Brain pericyte (primary cell): ENCODE measurements at regions not wholly inside any gene's neighbourhood (a gene's known extent, or its start where the extent isn't known, plus 50 kb on each side); places are given as distances from the start of the nearest gene placed in this dataset.

Source experiments
- DNase-seq: peaks from one replicate; pipeline ENCODE4 v3.0.0-alpha.2; 2012; ENCODE audit warnings: low read depth, low spot score

GRCh38 chr3:102747611-102748010 lies 312.8 kb downstream of the ZPLD1 start:
- DNase-seq, result no peak

GRCh38 chr3:102748646-102749045 lies 313.8 kb downstream of the ZPLD1 start:
- no peak for DNase-seq

GRCh38 chr3:102750322-102750721 lies 315.5 kb downstream of the ZPLD1 start:
- no peak for DNase-seq

GRCh38 chr3:102753901-102754300 lies 319.1 kb downstream of the ZPLD1 start:
- DNase-seq, result no peak

GRCh38 chr3:102756706-102757105 lies 321.9 kb downstream of the ZPLD1 start:
- DNase-seq, result no peak

- DNase-seq, result no peak
Observed at GRCh38 chr3:102757950-102758349, 323.1 kb downstream of the ZPLD1 start.

- DNase-seq, result no peak
Observed at GRCh38 chr3:102761766-102762165, 327.0 kb downstream of the ZPLD1 start.

GRCh38 chr3:102790747-102791325 lies 356.0 kb downstream of the ZPLD1 start:
- no peak for DNase-seq

GRCh38 chr3:102791641-102792589 lies 357.1 kb downstream of the ZPLD1 start:
- no peak for DNase-seq

- no peak for DNase-seq
Observed at GRCh38 chr3:102796804-102797203, 362.0 kb downstream of the ZPLD1 start.

- no peak for DNase-seq
Observed at GRCh38 chr3:102802819-102803420, 368.1 kb downstream of the ZPLD1 start.

- no peak for DNase-seq
Observed at GRCh38 chr3:102810937-102811336, 376.1 kb downstream of the ZPLD1 start.

- no peak for DNase-seq
Observed at GRCh38 chr3:102826636-102827035, 391.8 kb downstream of the ZPLD1 start.

GRCh38 chr3:102827386-102827785 lies 392.6 kb downstream of the ZPLD1 start:
- no peak for DNase-seq

GRCh38 chr3:102830415-102830814 lies 395.6 kb downstream of the ZPLD1 start:
- no peak for DNase-seq

- no peak for DNase-seq
Observed at GRCh38 chr3:102841866-102842265, 407.1 kb downstream of the ZPLD1 start.

- no peak for DNase-seq
Observed at GRCh38 chr3:102866845-102867244, 432.0 kb downstream of the ZPLD1 start.

- DNase-seq, result no peak
Observed at GRCh38 chr3:102883515-102883914, 448.7 kb downstream of the ZPLD1 start.

- DNase-seq, result no peak
Observed at GRCh38 chr3:102885289-102885688, 450.5 kb downstream of the ZPLD1 start.

- DNase-seq, result no peak
Observed at GRCh38 chr3:102887431-102887830, 452.6 kb downstream of the ZPLD1 start.

GRCh38 chr3:102896851-102897621 lies 462.2 kb downstream of the ZPLD1 start:
- no peak for DNase-seq

- DNase-seq, result no peak
Observed at GRCh38 chr3:102904629-102905028, 469.8 kb downstream of the ZPLD1 start.
